Heart right ventricle (tissue), 16 donors: ENCODE measurements at regions not wholly inside any gene's neighbourhood (a gene's known extent, or its start where the extent isn't known, plus 50 kb on each side); places are given as distances from the start of the nearest gene placed in this dataset.
A peak's percentile ranks its signal among the peaks of the same experiment; 100 is the strongest.

ENCODE experiments used
- ATAC-seq, 8 donors: fragments of 200-7000 bp; cut with Tn5 transposase; one replicate each; pipeline ENCODE4 v1.9.1; 2020; ENCODE audit warnings: mild to moderate bottlenecking in 8 of 8, moderate library complexity in 8 of 8, moderate number of reproducible peaks in 1 of 8
- DNase-seq, 2 donors: peaks; one replicate each; pipeline ENCODE4 v3.0.0-alpha.2; 2020
- H3K27ac ChIP-seq, 10 donors: fragments of 200-600 bp; sonication (generic) in 2 of 10; one replicate each; pipeline versions ENCODE4 v1.5.0 to v1.8.0; 2020 to 2022; ENCODE audit warnings: mild to moderate bottlenecking in 3 of 10
- H3K27me3 ChIP-seq, 7 donors: fragments of 200-600 bp; one replicate each; pipeline ENCODE4 v1.8.0; 2021 to 2022; ENCODE audit warnings: mild to moderate bottlenecking in 2 of 7
- H3K36me3 ChIP-seq, 9 donors: fragments of 200-600 bp; sonication (generic) in 1 of 9; one replicate each; pipeline versions ENCODE4 v1.5.0 to v1.8.0; 2020 to 2022; ENCODE audit warnings: mild to moderate bottlenecking in 2 of 9
- H3K4me1 ChIP-seq, 9 donors: fragments of 200-600 bp; sonication (generic) in 1 of 9; one replicate each; pipeline versions ENCODE4 v1.5.0 to v1.8.0; 2020 to 2022; ENCODE audit warnings: mild to moderate bottlenecking in 4 of 9
- H3K4me3 ChIP-seq, 10 donors: fragments of 200-600 bp; sonication (generic) in 2 of 10; one replicate each; pipeline versions ENCODE4 v1.5.0 to v1.8.0; 2020 to 2022; ENCODE audit warnings: mild to moderate bottlenecking in 7 of 10, moderate library complexity in 2 of 10
- H3K9me3 ChIP-seq, 11 donors: fragments of 200-600 bp in 10 of 11; sonication (generic) in 2 of 11; one replicate each; pipeline versions ENCODE4 v1.5.0 to v1.8.0; 2013 to 2022; ENCODE audit warnings: mild to moderate bottlenecking in 2 of 11, control low read depth in 1 of 11, moderate library complexity in 1 of 11
- WGBS, 2 donors: extraction: QIAGEN DNeasy Blood & Tissue Kit; methylation state at CpG; one replicate each; pipeline ENCODE4 v1.1.7; 2013; ENCODE audit warnings: inconsistent platforms in 1 of 2; 5-methylcytosine and 5-hydroxymethylcytosine counted together
- intact Hi-C, 10 donors: fragments of 100-400 bp; cut with DNase I; formaldehyde crosslinking; loops; one replicate each; pipeline versions ENCODE4 v1.11.1 to v1.14.2; 2022
- TF ChIP-seq, protein P1 (sequence below), 9 donors: fragments of 200-600 bp; sonication (generic) in 2 of 9; IDR thresholded peaks; one replicate each; pipeline versions ENCODE4 v1.5.0 to v1.8.0; 2021 to 2022; ENCODE audit warnings: antibody characterized with exemption in 9 of 9, mild to moderate bottlenecking in 5 of 9, moderate library complexity in 1 of 9
- donor health status: Arrhythmogenic right ventricular cardiomyopathy.
- donor health status: ischemic (EF 13 %, LVEDD 7.1; RV severe dilation, severe dysfunction).
- donor health status: healthy with polysubstance abuse.
- donor health status: DM: no; HTN: yes; CAD: no.
- donor health status: DM: no; HTN: no; CAD: no.
- donor health status: ischemic (EF 25% LVEDD 6.9; RV normal size, moderate dysfunction).
- donor health status: ischemic (EF 25% LVEDD 5.7; RV mildly dilated, moderate dysfunction).
- donor health status: healthy.
- donor health status: DM: yes; HTN: yes; CAD: no.
- donor health status: Ischemic cardiomyopathy.
- donor health status: ischemic (EF 35%, LVEDD 5.7; RV mildly dilated, moderate dysfunction).
- donor health status: nonischemic (EF 11% LVEDD 7.7; RV severe dilation, severe dysfunction).
- donor health status: DM: yes; HTN: yes; CAD: no.
- donor health status: PGD.
- donor health status: ischemic (EF 29% LVEDD 5.4; RV normal size, mild dysfunction).
- donor health status: nonischemic (EF 23%, LVEDD 6.1; RV moderate dilation, normal function).

DNA sequence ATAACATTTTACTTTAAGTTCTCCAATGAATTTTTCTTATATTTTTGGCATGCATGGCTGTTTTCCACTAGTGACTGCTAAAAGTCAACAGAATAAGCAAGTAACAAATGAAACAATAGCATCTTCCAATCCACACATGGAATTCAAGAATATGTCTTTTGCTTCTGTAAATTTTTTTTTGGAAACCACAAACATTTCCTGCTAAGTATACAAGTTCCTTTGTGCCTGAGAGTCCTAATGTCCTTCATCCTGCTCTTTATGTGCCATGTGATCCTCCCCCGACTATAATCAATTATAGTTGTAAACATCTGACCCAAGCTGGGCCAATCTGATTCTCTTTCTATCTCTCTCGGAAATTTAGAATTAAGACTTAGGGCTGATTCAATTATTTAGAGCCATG, 61.2 kb downstream of the PPP1R3C start:
- ATAC-seq, result no peak
- H3K27me3 ChIP-seq, result no peaks in the 10 kb centered on the region
- 44 to 45% methylated on average over 2 of the region's 2 CpGs for WGBS, 2 donors
- H3K9me3 ChIP-seq, result no peaks in the 10 kb centered on the region
- DNase-seq, result no peak
- H3K27ac ChIP-seq, result no peak overlapping the region
- intact Hi-C loops, result no loop called here
- H3K36me3 ChIP-seq, result no peaks in the 10 kb centered on the region
- H3K4me1 ChIP-seq, result peaks cover 3 to 23% (median 15%) of the 10 kb centered on the region in 9 donors
- no peak overlapping the region for H3K4me3 ChIP-seq
- TF ChIP-seq, protein P1, sequence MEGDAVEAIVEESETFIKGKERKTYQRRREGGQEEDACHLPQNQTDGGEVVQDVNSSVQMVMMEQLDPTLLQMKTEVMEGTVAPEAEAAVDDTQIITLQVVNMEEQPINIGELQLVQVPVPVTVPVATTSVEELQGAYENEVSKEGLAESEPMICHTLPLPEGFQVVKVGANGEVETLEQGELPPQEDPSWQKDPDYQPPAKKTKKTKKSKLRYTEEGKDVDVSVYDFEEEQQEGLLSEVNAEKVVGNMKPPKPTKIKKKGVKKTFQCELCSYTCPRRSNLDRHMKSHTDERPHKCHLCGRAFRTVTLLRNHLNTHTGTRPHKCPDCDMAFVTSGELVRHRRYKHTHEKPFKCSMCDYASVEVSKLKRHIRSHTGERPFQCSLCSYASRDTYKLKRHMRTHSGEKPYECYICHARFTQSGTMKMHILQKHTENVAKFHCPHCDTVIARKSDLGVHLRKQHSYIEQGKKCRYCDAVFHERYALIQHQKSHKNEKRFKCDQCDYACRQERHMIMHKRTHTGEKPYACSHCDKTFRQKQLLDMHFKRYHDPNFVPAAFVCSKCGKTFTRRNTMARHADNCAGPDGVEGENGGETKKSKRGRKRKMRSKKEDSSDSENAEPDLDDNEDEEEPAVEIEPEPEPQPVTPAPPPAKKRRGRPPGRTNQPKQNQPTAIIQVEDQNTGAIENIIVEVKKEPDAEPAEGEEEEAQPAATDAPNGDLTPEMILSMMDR (IDR thresholded peaks at IDR 0.05), result no peak

DNA sequence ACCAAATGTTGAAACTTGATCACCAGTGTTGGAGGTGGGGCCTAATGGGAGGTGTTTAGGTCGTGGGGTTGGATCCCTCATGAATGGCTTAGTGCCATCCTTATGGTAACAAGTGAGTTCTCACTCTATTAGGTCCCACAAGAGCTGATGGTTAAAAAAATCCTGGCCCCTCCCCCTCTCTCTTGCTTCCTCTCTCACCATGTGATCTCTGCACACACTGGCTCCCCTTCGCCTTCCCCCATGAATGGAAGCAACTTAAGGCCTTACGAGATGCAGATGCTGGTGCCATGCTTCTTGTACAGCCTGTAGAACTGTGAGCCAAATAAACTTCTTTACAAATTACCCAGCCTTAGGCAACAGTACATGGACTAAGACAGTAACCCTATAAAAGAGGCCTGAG, 62.7 kb downstream of the PPP1R3C start:
- WGBS, 2 donors, result 91 to 95% methylated on average over 3 of the region's 3 CpGs
- DNase-seq, result no peak
- intact Hi-C loops, result no loop called here
- H3K27me3 ChIP-seq, result no peaks in the 10 kb centered on the region
- no peak overlapping the region for H3K4me3 ChIP-seq
- H3K36me3 ChIP-seq, result no peaks in the 10 kb centered on the region
- TF ChIP-seq, protein P1 (IDR thresholded peaks at IDR 0.05), result no peak
- ATAC-seq, result no peak
- H3K9me3 ChIP-seq, result no peaks in the 10 kb centered on the region
- no peak overlapping the region for H3K27ac ChIP-seq
- H3K4me1 ChIP-seq, result peaks cover 3 to 21% (median 12%) of the 10 kb centered on the region in 9 donors

DNA sequence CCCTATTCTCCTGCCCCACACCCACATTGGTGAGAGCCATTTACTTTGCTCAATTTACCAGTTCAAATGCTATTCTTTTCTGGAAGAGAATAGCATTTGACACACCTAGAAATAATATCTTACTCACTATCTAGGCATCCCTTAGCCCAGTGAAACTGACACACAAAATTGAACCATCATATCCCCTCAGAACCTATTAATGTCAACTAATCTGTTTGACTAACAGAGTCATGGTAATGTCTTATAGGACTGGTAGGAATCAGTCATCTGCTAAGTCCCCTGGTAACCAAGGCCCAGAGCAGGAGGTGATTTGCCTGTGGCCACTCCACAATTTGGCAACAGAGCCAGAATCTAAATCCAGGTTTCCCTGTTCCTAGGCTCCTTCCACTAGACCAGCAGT, 63.3 kb downstream of the PPP1R3C start:
- Histone ChIP-seq H3K4me3 (no peak overlapping the region), H3K9me3 (no peaks in the 10 kb centered on the region), H3K27ac (no peak overlapping the region), H3K27me3 (no peaks in the 10 kb centered on the region), H3K36me3 (no peaks in the 10 kb centered on the region), H3K4me1 (peaks cover 0 to 20% (median 6%) of the 10 kb centered on the region in 9 donors)
- ATAC-seq (no peak), DNase-seq (no peak)
- intact Hi-C loops, result no loop called here
- TF ChIP-seq, protein P1 (IDR thresholded peaks at IDR 0.05), result no peak

DNA sequence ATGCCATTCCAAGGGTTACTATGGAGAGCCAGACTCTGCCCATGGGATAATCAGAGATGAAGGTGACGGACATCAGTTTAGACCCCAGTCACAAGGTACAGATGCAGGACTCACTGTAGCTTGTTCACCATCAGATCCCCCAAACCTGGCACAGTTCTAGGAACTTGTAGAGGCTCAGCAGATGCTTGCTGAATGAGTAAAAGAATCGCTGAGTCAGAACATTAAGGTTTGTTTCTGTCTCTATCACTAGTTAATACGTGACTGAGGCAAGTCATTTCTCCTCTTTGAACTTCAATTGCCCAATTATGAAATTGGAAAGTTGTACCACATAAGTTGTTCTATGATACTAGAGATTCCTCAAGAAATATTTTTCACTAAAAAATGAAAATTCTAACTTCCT, 65.1 kb downstream of the PPP1R3C start:
- TF ChIP-seq, protein P1 (IDR thresholded peaks at IDR 0.05), result no peak
- Histone ChIP-seq H3K36me3 (no peaks in the 10 kb centered on the region), H3K27ac (no peak overlapping the region), H3K4me1 (peaks cover 0 to 35% (median 9%) of the 10 kb centered on the region in 9 donors), H3K9me3 (no peaks in the 10 kb centered on the region), H3K4me3 (no peak overlapping the region), H3K27me3 (no peaks in the 10 kb centered on the region)
- DNase-seq (no peak), ATAC-seq (no peak)
- 95 to 96% methylated on average over 3 of the region's 3 CpGs for WGBS, 2 donors
- intact Hi-C loops, result no loop called here

DNA sequence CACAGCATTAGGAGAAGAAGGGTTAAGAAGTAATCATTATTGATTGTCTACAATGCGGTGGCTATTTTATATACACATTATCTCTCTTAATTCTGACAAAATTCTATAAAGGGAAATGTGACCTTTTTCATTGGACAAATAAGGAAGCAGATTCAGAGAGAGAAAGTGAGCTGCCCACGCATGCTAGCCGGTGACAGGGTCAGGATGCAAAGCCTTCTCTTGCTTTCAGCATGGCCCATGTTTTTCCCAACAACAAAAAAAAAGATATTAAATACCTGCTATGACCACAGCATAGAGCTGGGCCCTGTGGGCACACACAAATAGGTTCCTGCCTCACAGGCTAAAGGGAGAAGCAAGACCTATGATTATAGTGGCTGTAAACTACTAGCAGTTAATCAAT, 66.8 kb downstream of the PPP1R3C start:
- no peaks in the 10 kb centered on the region for H3K9me3 ChIP-seq
- ATAC-seq (no peak), DNase-seq (no peak)
- no peaks in the 10 kb centered on the region for H3K36me3 ChIP-seq
- no peak overlapping the region for H3K4me3 ChIP-seq
- peak overlapping the region in 2 of 10 donors; percentile 9 to 12 for H3K27ac ChIP-seq
- TF ChIP-seq, protein P1 (IDR thresholded peaks at IDR 0.05), result no peak
- 55 to 60% methylated on average over 3 of the region's 3 CpGs for WGBS, 2 donors
- intact Hi-C loops, result no loop called here
- no peaks in the 10 kb centered on the region for H3K27me3 ChIP-seq
- H3K4me1 ChIP-seq, result peaks cover 0 to 35% (median 9%) of the 10 kb centered on the region in 9 donors
